ENCODE measurements at regions not wholly inside any gene's neighbourhood (a gene's known extent, or its start where the extent isn't known, plus 50 kb on each side); places are given as distances from the start of the nearest gene placed in this dataset.

- Histone ChIP-seq H3K4me3 (no peak overlapping the region), H3K27me3 (ENCODE audit: control insufficient read depth in 3 of 3, insufficient read depth in 3 of 3, low read length in 2 of 3) (no peaks in the 10 kb centered on the region), H3K9me3 (ENCODE audit: control insufficient read depth in 4 of 4, insufficient read depth in 3 of 4, low read length in 3 of 4) (no peaks in the 10 kb centered on the region), H3K27ac (ENCODE audit: low read depth in 1 of 2, low read length in 1 of 2) (no peak overlapping the region), H3K9ac (ENCODE audit: insufficient read depth in 1 of 2, low read length in 2 of 2) (no peak overlapping the region), H3K4me1 (ENCODE audit: control insufficient read depth in 5 of 5, insufficient read depth in 5 of 5, low read length in 5 of 5) (peaks cover 0 to 3% (median 0%) of the 10 kb centered on the region in 5 donors), H3K36me3 (ENCODE audit: control insufficient read depth in 4 of 4, insufficient read depth in 4 of 4, low read length in 4 of 4) (no peaks in the 10 kb centered on the region)
- no peak for TF ChIP-seq CTCF (IDR thresholded peaks at IDR 0.05; ENCODE audit: control extremely low read depth, extremely low read depth)
- ATAC-seq (ENCODE audit: insufficient read depth, low FRiP score): no peak
- DNase-seq: no peak
- WGBS, 2 donors: 76 to 83% methylated on average over 3 of the region's 3 CpGs
Observed at GRCh38 chr3:43866529-43867353, 176.0 kb downstream of the ABHD5 start.

GRCh38 chr3:43867436-43868072 lies 176.8 kb downstream of the ABHD5 start:
- ATAC-seq (ENCODE audit: insufficient read depth, low FRiP score) (no peak), DNase-seq (peak in 2 of 3 donors; percentile 26 to 60)
- 85 to 94% methylated on average over 8 of the region's 8 CpGs for WGBS, 2 donors
- no peak overlapping the region for H3K9ac ChIP-seq (ENCODE audit: insufficient read depth in 1 of 2, low read length in 2 of 2)
- no peak overlapping the region for H3K4me3 ChIP-seq
- no peaks in the 10 kb centered on the region for H3K27me3 ChIP-seq (ENCODE audit: control insufficient read depth in 3 of 3, insufficient read depth in 3 of 3, low read length in 2 of 3)
- H3K27ac ChIP-seq (ENCODE audit: low read depth in 1 of 2, low read length in 1 of 2): no peak overlapping the region
- no peak for TF ChIP-seq CTCF (IDR thresholded peaks at IDR 0.05; ENCODE audit: control extremely low read depth, extremely low read depth)
- H3K4me1 ChIP-seq (ENCODE audit: control insufficient read depth in 5 of 5, insufficient read depth in 5 of 5, low read length in 5 of 5): peaks cover 0 to 3% (median 0%) of the 10 kb centered on the region in 5 donors
- no peaks in the 10 kb centered on the region for H3K9me3 ChIP-seq (ENCODE audit: control insufficient read depth in 4 of 4, insufficient read depth in 3 of 4, low read length in 3 of 4)
- no peaks in the 10 kb centered on the region for H3K36me3 ChIP-seq (ENCODE audit: control insufficient read depth in 4 of 4, insufficient read depth in 4 of 4, low read length in 4 of 4)

GRCh38 chr3:43869491-43869890 lies 178.8 kb downstream of the ABHD5 start:
- DNase-seq: no peak
- Histone ChIP-seq H3K27ac (ENCODE audit: low read depth in 1 of 2, low read length in 1 of 2) (no peak overlapping the region), H3K9ac (ENCODE audit: insufficient read depth in 1 of 2, low read length in 2 of 2) (no peak overlapping the region), H3K4me3 (no peak overlapping the region), H3K4me1 (ENCODE audit: control insufficient read depth in 5 of 5, insufficient read depth in 5 of 5, low read length in 5 of 5) (peaks cover 0 to 3% (median 0%) of the 10 kb centered on the region in 5 donors), H3K36me3 (ENCODE audit: control insufficient read depth in 4 of 4, insufficient read depth in 4 of 4, low read length in 4 of 4) (no peaks in the 10 kb centered on the region), H3K9me3 (ENCODE audit: control insufficient read depth in 4 of 4, insufficient read depth in 3 of 4, low read length in 3 of 4) (no peaks in the 10 kb centered on the region), H3K27me3 (ENCODE audit: control insufficient read depth in 3 of 3, insufficient read depth in 3 of 3, low read length in 2 of 3) (no peaks in the 10 kb centered on the region)
- TF ChIP-seq CTCF (IDR thresholded peaks at IDR 0.05; ENCODE audit: control extremely low read depth, extremely low read depth): no peak
- no peak for ATAC-seq (ENCODE audit: insufficient read depth, low FRiP score)
- WGBS, 2 donors: 60 to 67% methylated on average over 3 of the region's 3 CpGs

Data from lung (tissue), 11 donors.